ENCODE measurements at regions not wholly inside any gene's neighbourhood (a gene's known extent, or its start where the extent isn't known, plus 50 kb on each side); places are given as distances from the start of the nearest gene placed in this dataset.
A peak's percentile ranks its signal among the peaks of the same experiment; 100 is the strongest.
"Not testable (repeated sequence)": the region's sequence is repeated elsewhere in the genome, so short reads cannot be mapped to it uniquely, and the experiment has no call there.

GRCh38 chr11:29448246-29448877 is 568.5 kb downstream of the KCNA4 start:
- no peak for DNase-seq (ENCODE audit: low read depth)
- H3K4me3 ChIP-seq (ENCODE audit: control insufficient read depth, low read depth, low read length): no peak overlapping the region
- peak; percentile 61 for TF ChIP-seq CTCF (IDR thresholded peaks at IDR 0.05; ENCODE audit: control insufficient read depth, insufficient read depth, low read depth, low read length, missing control alignments)

- TF ChIP-seq CTCF (IDR thresholded peaks at IDR 0.05; ENCODE audit: control insufficient read depth, insufficient read depth, low read depth, low read length, missing control alignments): no peak
- H3K4me3 ChIP-seq (ENCODE audit: control insufficient read depth, low read depth, low read length): no peak overlapping the region
- DNase-seq (ENCODE audit: low read depth): no peak
Measured at GRCh38 chr11:29447821-29448220, 569.0 kb downstream of the KCNA4 start.

- no peak for DNase-seq (ENCODE audit: low read depth)
- TF ChIP-seq CTCF (IDR thresholded peaks at IDR 0.05; ENCODE audit: control insufficient read depth, insufficient read depth, low read depth, low read length, missing control alignments): no peak
- H3K4me3 ChIP-seq (ENCODE audit: control insufficient read depth, low read depth, low read length): no peak overlapping the region
Measured at GRCh38 chr11:29446132-29446531, 570.7 kb downstream of the KCNA4 start.

GRCh38 chr11:29445191-29445590 is 571.6 kb downstream of the KCNA4 start:
- not testable (repeated sequence) for DNase-seq (ENCODE audit: low read depth); H3K4me3 ChIP-seq (ENCODE audit: control insufficient read depth, low read depth, low read length)

GRCh38 chr11:29438815-29439214 is 578.0 kb downstream of the KCNA4 start:
- DNase-seq (ENCODE audit: low read depth): no peak
- H3K4me3 ChIP-seq (ENCODE audit: control insufficient read depth, low read depth, low read length): no peak overlapping the region
- TF ChIP-seq CTCF (IDR thresholded peaks at IDR 0.05; ENCODE audit: control insufficient read depth, insufficient read depth, low read depth, low read length, missing control alignments): no peak

- no peak for TF ChIP-seq CTCF (IDR thresholded peaks at IDR 0.05; ENCODE audit: control insufficient read depth, insufficient read depth, low read depth, low read length, missing control alignments)
- H3K4me3 ChIP-seq (ENCODE audit: control insufficient read depth, low read depth, low read length): no peak overlapping the region
- no peak for DNase-seq (ENCODE audit: low read depth)
Measured at GRCh38 chr11:29435421-29435820, 581.4 kb downstream of the KCNA4 start.

- no peak for DNase-seq (ENCODE audit: low read depth)
- no peak overlapping the region for H3K4me3 ChIP-seq (ENCODE audit: control insufficient read depth, low read depth, low read length)
- TF ChIP-seq CTCF (IDR thresholded peaks at IDR 0.05; ENCODE audit: control insufficient read depth, insufficient read depth, low read depth, low read length, missing control alignments): peak; percentile 51
Measured at GRCh38 chr11:29432719-29433325, 584.0 kb downstream of the KCNA4 start.
